ENCODE measurements at regions not wholly inside any gene's neighbourhood (a gene's known extent, or its start where the extent isn't known, plus 50 kb on each side); places are given as distances from the start of the nearest gene placed in this dataset.
A peak's percentile ranks its signal among the peaks of the same experiment; 100 is the strongest.

DNA sequence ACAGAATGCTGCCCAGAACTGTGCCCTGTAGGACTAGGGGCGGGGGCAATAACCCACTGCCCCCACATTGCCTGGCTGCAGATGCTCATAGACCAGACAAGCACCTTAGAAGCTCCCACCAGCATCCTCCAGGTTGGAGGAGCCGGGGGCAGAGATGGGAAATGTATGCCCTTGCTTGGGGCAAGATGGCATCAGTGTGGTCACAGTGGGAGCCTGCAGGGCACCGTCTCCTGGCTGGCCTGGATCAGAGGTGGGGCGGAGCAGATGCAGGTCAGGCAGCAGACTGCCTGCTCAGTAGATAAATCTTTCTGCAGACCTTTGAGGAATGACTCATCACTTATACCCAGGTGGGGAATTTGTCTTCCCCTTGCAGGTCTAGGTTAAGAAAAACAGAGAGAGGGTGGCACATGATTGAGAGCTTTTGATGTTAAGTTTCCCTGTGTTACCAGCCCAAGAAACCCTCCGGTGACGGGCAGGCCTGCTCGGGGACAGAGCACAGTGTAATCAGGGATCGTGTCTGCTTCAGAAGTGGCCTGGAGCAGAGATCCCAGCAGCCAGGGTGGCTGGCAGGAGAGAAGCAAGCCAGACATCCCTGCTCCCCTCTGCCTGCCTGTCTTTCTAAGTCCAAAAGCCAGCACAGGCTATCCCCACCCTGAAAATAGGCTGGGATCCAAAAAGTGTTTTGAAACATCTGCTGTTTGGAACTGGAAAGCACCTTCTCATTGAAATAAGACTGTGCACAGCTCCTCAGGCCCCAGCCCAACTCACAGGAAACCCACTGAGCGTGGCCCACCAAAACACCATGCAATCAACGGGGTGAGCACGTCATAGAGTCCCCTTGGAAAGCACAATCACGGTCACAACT lies 50.7 kb upstream of the RPL38 start:
- no peak overlapping the region; the same call in 1 of the 2 replicates for H3K18ac ChIP-seq (ENCODE audit: extremely low read depth, low read length)
- no peak overlapping the region for H4K8ac ChIP-seq (ENCODE audit: extremely low read depth, insufficient read depth, low read length)
- no peak overlapping the region for H3K9ac ChIP-seq (replicated peaks in 1 of 4; ENCODE audit: extremely low read depth in 1 of 4, low read depth in 3 of 4, low read length in 3 of 4)
- WGBS, 2 experiments (ENCODE audit: extremely low coverage in 1 of 2, insufficient coverage in 1 of 2, insufficient read length in 1 of 2, insufficient replicate concordance in 2 of 2, low coverage in 1 of 2, low lambda C conversion rate in 2 of 2, missing lambda C conversion rate in 1 of 2): 96% methylated on average over 12 of the region's 12 CpGs; no CpG with 5 or more reads in 1 of the 2 experiments
- no peaks in the 10 kb centered on the region for H3K23me2 ChIP-seq (ENCODE audit: low read depth, low read length)
- FAIRE-seq: no peak
- CTCF ChIA-PET (ENCODE audit: partially characterized antibody): interaction anchor here (0.6 to 1.9 kb wide), 15 partner anchors 9 to 996 kb away, joined by 3 to 13 read pairs (median 4); no protein-coding TSS in a partner anchor
- H2BK12ac ChIP-seq (ENCODE audit: low read depth, low read length): no peak overlapping the region
- H3K23ac ChIP-seq (ENCODE audit: insufficient read length): no peak overlapping the region
- no peak overlapping the region for H4K5ac ChIP-seq (ENCODE audit: insufficient read length, low read depth, low read length)
- H4K91ac ChIP-seq (replicated peaks; ENCODE audit: insufficient read length, low read length): no peak overlapping the region
- peaks cover 0 to 9% (median 2%) of the 10 kb centered on the region in 4 experiments; a peak in 1 of 7 replicates for H3K4me1 ChIP-seq (replicated peaks in 1 of 4; ENCODE audit: control insufficient read depth in 3 of 4, insufficient read depth in 4 of 4, low read length in 3 of 4)
- no peak overlapping the region for H3K4ac ChIP-seq (replicated peaks; ENCODE audit: insufficient read length, low read depth, low read length)
- POLR2A ChIA-PET (ENCODE audit: partially characterized antibody): interaction anchor here (1.0 to 1.1 kb wide), 2 partner anchors 12 to 34 kb away, joined by 3 read pairs; no protein-coding TSS in a partner anchor
- no peaks in the 10 kb centered on the region for H3K79me2 ChIP-seq (ENCODE audit: control insufficient read depth in 1 of 2, insufficient read depth in 2 of 2, low read length in 2 of 2)
- H3K9me3 ChIP-seq (ENCODE audit: insufficient read depth in 2 of 2, low read depth in 1 of 2, low read length in 1 of 2): no peaks in the 10 kb centered on the region
- no peak overlapping the region for H3K4me2 ChIP-seq (ENCODE audit: insufficient read depth in 1 of 2, low read depth in 2 of 2, low read length in 2 of 2)
- no peak overlapping the region for H3K14ac ChIP-seq (ENCODE audit: insufficient read length)
- H2BK120ac ChIP-seq (replicated peaks; ENCODE audit: low read depth, low read length): no peak overlapping the region
- no peak overlapping the region for H2BK5ac ChIP-seq (ENCODE audit: low read depth, low read length)
- no peak overlapping the region for H2AFZ ChIP-seq (ENCODE audit: low read length)
- no peaks in the 10 kb centered on the region for H3K79me1 ChIP-seq (ENCODE audit: low read depth, low read length)
- no peaks in the 10 kb centered on the region for H4K20me1 ChIP-seq (replicated peaks in 1 of 2; ENCODE audit: control insufficient read depth in 1 of 2, insufficient read depth in 2 of 2, low read length in 2 of 2)
- H2BK15ac ChIP-seq (ENCODE audit: low read length): no peak overlapping the region
- H3K27me3 ChIP-seq (replicated peaks in 1 of 4; ENCODE audit: control insufficient read depth in 3 of 4, extremely low read depth in 1 of 4, insufficient read depth in 3 of 4, low read length in 3 of 4): 0 out of 7 replicates have a peak, but pooled peaks cover 0 to 3% (median 0%) of the 10 kb centered on the region in 4 experiments
- DNase-seq (ENCODE audit: low read depth in 1 of 2, low spot score in 2 of 2): peak in 1 of 2 experiments; percentile 35
- H3K4me3 ChIP-seq (ENCODE audit: extremely low read depth in 1 of 4, insufficient read depth in 2 of 4, low read depth in 3 of 4, low read length in 4 of 4): no peak overlapping the region
- H3K36me3 ChIP-seq (ENCODE audit: control insufficient read depth in 2 of 4, insufficient read depth in 4 of 4, low read length in 3 of 4): no peaks in the 10 kb centered on the region
- no peak overlapping the region for H3K56ac ChIP-seq (replicated peaks; ENCODE audit: insufficient read length, low read depth, low read length)
- no peak overlapping the region for H2BK20ac ChIP-seq (ENCODE audit: low read length)
- H3K27ac ChIP-seq (ENCODE audit: low read depth, low read length): no peak overlapping the region
- H2AK5ac ChIP-seq (ENCODE audit: low read depth, low read length): no peak overlapping the region
- no peak for TF ChIP-seq TAF7 (optimal IDR thresholded peaks at IDR 0.05; ENCODE audit: borderline replicate concordance, low read depth, low read length)
- TF ChIP-seq BACH1 (IDR thresholded peaks at IDR 0.05; ENCODE audit: low read length): no peak
- TF ChIP-seq SIX5 (IDR thresholded peaks at IDR 0.05; ENCODE audit: low read depth, low read length): no peak
- TF ChIP-seq HDAC2 (IDR thresholded peaks at IDR 0.05; ENCODE audit: borderline replicate concordance in 1 of 2, low read depth in 2 of 2, low read length in 2 of 2): no peak
- no peak for TF ChIP-seq CHD1 (IDR thresholded peaks at IDR 0.05; ENCODE audit: low read depth, low read length)
- TF ChIP-seq, protein P1, sequence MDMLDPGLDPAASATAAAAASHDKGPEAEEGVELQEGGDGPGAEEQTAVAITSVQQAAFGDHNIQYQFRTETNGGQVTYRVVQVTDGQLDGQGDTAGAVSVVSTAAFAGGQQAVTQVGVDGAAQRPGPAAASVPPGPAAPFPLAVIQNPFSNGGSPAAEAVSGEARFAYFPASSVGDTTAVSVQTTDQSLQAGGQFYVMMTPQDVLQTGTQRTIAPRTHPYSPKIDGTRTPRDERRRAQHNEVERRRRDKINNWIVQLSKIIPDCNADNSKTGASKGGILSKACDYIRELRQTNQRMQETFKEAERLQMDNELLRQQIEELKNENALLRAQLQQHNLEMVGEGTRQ (IDR thresholded peaks at IDR 0.05; ENCODE audit: low read length): no peak
- TF ChIP-seq SIN3A (conservative IDR thresholded peaks at IDR 0.05 in 1 of 2, IDR thresholded peaks at IDR 0.05 in 1 of 2; ENCODE audit: low read depth in 1 of 2, low read length in 2 of 2): no peak
- TF ChIP-seq MAFK (IDR thresholded peaks at IDR 0.05; ENCODE audit: low read depth, low read length): no peak
- TF ChIP-seq KDM4A (IDR thresholded peaks at IDR 0.05; ENCODE audit: low read depth, low read length, severe bottlenecking): no peak
- no peak for TF ChIP-seq EP300 (IDR thresholded peaks at IDR 0.05; ENCODE audit: borderline replicate concordance in 1 of 2, low read depth in 2 of 2, low read length in 2 of 2)
